NT2/D1 (cell line): ENCODE measurements at regions not wholly inside any gene's neighbourhood (a gene's known extent, or its start where the extent isn't known, plus 50 kb on each side); places are given as distances from the start of the nearest gene placed in this dataset.

Experiments used
- DNase-seq: peaks from one replicate; pipeline ENCODE4 v3.0.0-alpha.2; 2011; ENCODE audit warnings: low read depth, low spot score
- H3K27me3 ChIP-seq: 2 replicates; pipeline ENCODE4 v1.6.0; 2011; ENCODE audit warnings: mild to moderate bottlenecking; ENCODE audit not compliant: insufficient read length, insufficient read depth
- H3K36me3 ChIP-seq: 2 replicates; pipeline ENCODE4 v1.6.1; 2011; ENCODE audit warnings: mild to moderate bottlenecking, low read length, mixed read lengths; ENCODE audit not compliant: insufficient read depth, insufficient read length
- H3K4me1 ChIP-seq: 2 replicates; pipeline ENCODE4 v1.5.1; 2011; ENCODE audit not compliant: insufficient read depth, insufficient read length
- H3K4me3 ChIP-seq: 2 replicates; pipeline ENCODE4 v1.5.1; 2011; ENCODE audit warnings: low read depth; ENCODE audit not compliant: insufficient read length
- H3K9ac ChIP-seq: 2 replicates; pipeline ENCODE4 v1.6.0; 2011; ENCODE audit warnings: low read depth; ENCODE audit not compliant: insufficient read length
- H3K9me3 ChIP-seq: 2 replicates; pipeline ENCODE4 v1.5.1; 2011; ENCODE audit warnings: mild to moderate bottlenecking, low read length; ENCODE audit not compliant: insufficient read depth
- SUZ12 ChIP-seq: IDR thresholded peaks from 2 replicates; pipeline ENCODE4 v1.6.1; 2011; ENCODE audit not compliant: insufficient read length, insufficient read depth; ENCODE audit errors: extremely low read depth
- YY1 ChIP-seq: IDR thresholded peaks from 2 replicates; pipeline ENCODE4 v1.6.1; 2011; ENCODE audit not compliant: insufficient read length, insufficient read depth
- ZNF274 ChIP-seq: IDR thresholded peaks from 2 replicates; pipeline ENCODE4 v1.6.1; 2011; ENCODE audit warnings: mild to moderate bottlenecking, low read depth, low read length

GRCh38 chr3:76627236-76627635, 412.7 kb upstream of the ROBO2 start:
- no peak overlapping the region for H3K4me3 ChIP-seq
- no peak overlapping the region for H3K9ac ChIP-seq
- H3K4me1 ChIP-seq, result no peaks in the 10 kb centered on the region
- no peaks in the 10 kb centered on the region for H3K27me3 ChIP-seq
- no peaks in the 10 kb centered on the region for H3K36me3 ChIP-seq
- TF ChIP-seq YY1 (no peak), SUZ12 (no peak), ZNF274 (no peak)
- no peak for DNase-seq
- no peaks in the 10 kb centered on the region for H3K9me3 ChIP-seq

- Histone ChIP-seq H3K36me3 (no peaks in the 10 kb centered on the region), H3K9me3 (no peaks in the 10 kb centered on the region), H3K27me3 (no peaks in the 10 kb centered on the region), H3K4me3 (no peak overlapping the region), H3K9ac (no peak overlapping the region), H3K4me1 (no peaks in the 10 kb centered on the region)
- DNase-seq, result no peak
- no peak for TF ChIP-seq SUZ12
- no peak for TF ChIP-seq ZNF274
- no peak for TF ChIP-seq YY1
Observed at GRCh38 chr3:76631251-76631650, 408.6 kb upstream of the ROBO2 start.

- DNase-seq, result no peak
- H3K9ac ChIP-seq, result no peak overlapping the region
- TF ChIP-seq ZNF274 (no peak), YY1 (no peak), SUZ12 (no peak)
- no peak overlapping the region for H3K4me3 ChIP-seq
- H3K9me3 ChIP-seq, result no peaks in the 10 kb centered on the region
- no peaks in the 10 kb centered on the region for H3K36me3 ChIP-seq
- H3K27me3 ChIP-seq, result no peaks in the 10 kb centered on the region
- no peaks in the 10 kb centered on the region for H3K4me1 ChIP-seq
Observed at GRCh38 chr3:76638006-76638405, 401.9 kb upstream of the ROBO2 start.

GRCh38 chr3:76643623-76644304, 396.1 kb upstream of the ROBO2 start:
- Histone ChIP-seq H3K9ac (no peak overlapping the region), H3K4me3 (no peak overlapping the region), H3K4me1 (no peaks in the 10 kb centered on the region), H3K36me3 (no peaks in the 10 kb centered on the region), H3K27me3 (no peaks in the 10 kb centered on the region), H3K9me3 (no peaks in the 10 kb centered on the region)
- no peak for TF ChIP-seq YY1
- no peak for TF ChIP-seq ZNF274
- no peak for TF ChIP-seq SUZ12
- no peak for DNase-seq

- Histone ChIP-seq H3K9ac (no peak overlapping the region), H3K36me3 (no peaks in the 10 kb centered on the region), H3K27me3 (no peaks in the 10 kb centered on the region), H3K4me3 (no peak overlapping the region), H3K4me1 (no peaks in the 10 kb centered on the region), H3K9me3 (no peaks in the 10 kb centered on the region)
- no peak for DNase-seq
- TF ChIP-seq SUZ12 (no peak), YY1 (no peak), ZNF274 (no peak)
Observed at GRCh38 chr3:76644305-76644675, 395.6 kb upstream of the ROBO2 start.

GRCh38 chr3:76645724-76646123, 394.2 kb upstream of the ROBO2 start:
- H3K4me1 ChIP-seq, result no peaks in the 10 kb centered on the region
- no peaks in the 10 kb centered on the region for H3K36me3 ChIP-seq
- H3K9ac ChIP-seq, result no peak overlapping the region
- H3K9me3 ChIP-seq, result no peaks in the 10 kb centered on the region
- H3K4me3 ChIP-seq, result no peak overlapping the region
- H3K27me3 ChIP-seq, result no peaks in the 10 kb centered on the region
- DNase-seq, result no peak
- no peak for TF ChIP-seq ZNF274
- no peak for TF ChIP-seq YY1
- TF ChIP-seq SUZ12, result no peak

GRCh38 chr3:76646921-76647562, 392.9 kb upstream of the ROBO2 start:
- no peaks in the 10 kb centered on the region for H3K4me1 ChIP-seq
- no peaks in the 10 kb centered on the region for H3K27me3 ChIP-seq
- H3K9ac ChIP-seq, result no peak overlapping the region
- DNase-seq, result no peak
- TF ChIP-seq YY1, result no peak
- TF ChIP-seq ZNF274, result no peak
- no peaks in the 10 kb centered on the region for H3K9me3 ChIP-seq
- H3K4me3 ChIP-seq, result no peak overlapping the region
- no peaks in the 10 kb centered on the region for H3K36me3 ChIP-seq
